ENCODE measurements at regions not wholly inside any gene's neighbourhood (a gene's known extent, or its start where the extent isn't known, plus 50 kb on each side); places are given as distances from the start of the nearest gene placed in this dataset.

GRCh38 chr7:18408461-18408860, 87.1 kb upstream of the HDAC9 start:
- TF ChIP-seq CTCF (IDR thresholded peaks at IDR 0.05; ENCODE audit: low read depth, low read length) (no peak), MAX (IDR thresholded peaks at IDR 0.05; ENCODE audit: low read depth, low read length) (no peak), MYC (IDR thresholded peaks at IDR 0.05; ENCODE audit: low read depth, low read length) (no peak), POLR2A (IDR thresholded peaks at IDR 0.05; ENCODE audit: extremely low read depth, insufficient read length) (no peak)

Measured in NB4 (cell line).